ENCODE measurements at regions not wholly inside any gene's neighbourhood (a gene's known extent, or its start where the extent isn't known, plus 50 kb on each side); places are given as distances from the start of the nearest gene placed in this dataset.

DNA sequence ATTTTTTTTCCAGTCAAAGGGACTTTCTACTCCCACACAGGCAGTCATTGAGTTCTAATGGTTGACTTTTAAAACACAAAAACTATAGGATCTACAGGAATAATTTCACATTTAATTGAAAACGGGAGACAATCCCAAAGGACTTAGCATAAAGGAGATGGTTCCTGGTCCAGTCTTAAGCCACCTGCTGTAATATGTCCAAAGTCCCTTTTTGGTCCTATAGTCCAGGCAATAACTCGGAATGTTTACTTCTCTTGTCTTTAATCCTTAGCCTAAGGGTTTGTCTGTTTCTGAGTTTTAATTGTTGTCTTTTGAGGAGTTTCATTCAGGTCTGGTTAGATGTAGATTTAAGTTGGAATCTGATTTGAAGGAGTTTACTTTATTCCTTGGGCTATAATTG lies 184.9 kb downstream of the BAMBI start:
- no peak for TF ChIP-seq CTCF (IDR thresholded peaks at IDR 0.05; ENCODE audit: insufficient read depth, low read depth, low read length)
- TF ChIP-seq EZH2 (IDR thresholded peaks at IDR 0.05; ENCODE audit: insufficient read depth, low read length), result no peak
